B cell (primary cell): ENCODE measurements at regions not wholly inside any gene's neighbourhood (a gene's known extent, or its start where the extent isn't known, plus 50 kb on each side); places are given as distances from the start of the nearest gene placed in this dataset.

Experiments
- ATAC-seq: fragments of 200-7000 bp; cut with Tn5 transposase; one replicate; pipeline ENCODE4 v1.10.0; 2021; ENCODE audit warnings: low read depth, mild to moderate bottlenecking, moderate number of reproducible peaks, moderate library complexity
- CTCF ChIA-PET: fragments of 350-600 bp; sonication (Branson Sonifier 250); formaldehyde crosslinking; loops from one replicate; lab custom pipeline; 2021; ENCODE audit warnings: antibody characterized with exemption, inconsistent platforms; lab: Charles Lee
- POLR2A ChIA-PET: fragments of 350-600 bp; sonication (Branson Sonifier 250); formaldehyde crosslinking; loops from one replicate; lab custom pipeline; 2021; ENCODE audit warnings: antibody characterized with exemption; lab: Charles Lee
- DNase-seq: peaks from one replicate; pipeline ENCODE4 v3.0.0; 2013
- H2AFZ ChIP-seq: 2 replicates; pipeline ENCODE4 v1.6.1; 2012; ENCODE audit warnings: mild to moderate bottlenecking, low read depth, low read length; ENCODE audit not compliant: insufficient read depth, poor library complexity, severe bottlenecking
- H3K27ac ChIP-seq, 2 donors: 1 replicate in 1 of 2; 2 replicates in 1 of 2; pipeline ENCODE4 v1.5.1; 2012 to 2013; ENCODE audit warnings: low read length in 2 of 2, mild to moderate bottlenecking in 2 of 2, moderate library complexity in 1 of 2
- H3K27me3 ChIP-seq, 4 experiments: fragments of 200-600 bp in 1 of 4; sonication (generic) in 1 of 4; replicated peaks in 1 of 4; 1 replicate in 2 of 4; 2 replicates in 2 of 4; pipeline versions ENCODE4 v1.6.1 to v1.7.0; 2013 to 2016; ENCODE audit warnings: low read length in 3 of 4, mild to moderate bottlenecking in 2 of 4, mixed read lengths in 1 of 4, moderate library complexity in 1 of 4; ENCODE audit not compliant: insufficient read depth in 4 of 4, control insufficient read depth in 3 of 4; ENCODE audit errors: control extremely low read depth in 1 of 4
- H3K36me3 ChIP-seq, 2 experiments: replicated peaks in 1 of 2; 1 replicate in 1 of 2; 2 replicates in 1 of 2; pipeline versions ENCODE4 v1.6.1 to v1.7.1; 2013; ENCODE audit warnings: low read length in 1 of 2; ENCODE audit not compliant: insufficient read depth in 2 of 2, control insufficient read depth in 1 of 2; ENCODE audit errors: control extremely low read depth in 1 of 2, extremely low read depth in 1 of 2
- H3K4me1 ChIP-seq, 2 donors: fragments of 200-600 bp in 1 of 2; sonication (generic) in 1 of 2; 1 replicate in 1 of 2; 2 replicates in 1 of 2; pipeline versions ENCODE4 v1.5.1 to v1.6.1; 2013 to 2017; ENCODE audit warnings: low read length in 2 of 2; ENCODE audit not compliant: control insufficient read depth in 2 of 2, insufficient read depth in 2 of 2
- H3K4me2 ChIP-seq: replicated peaks from 2 replicates; pipeline ENCODE3; 2012; ENCODE audit warnings: mild to moderate bottlenecking, low read depth, low read length; ENCODE audit not compliant: poor library complexity, severe bottlenecking
- H3K4me3 ChIP-seq, 5 experiments: fragments of 200-600 bp in 1 of 5; sonication (generic) in 1 of 5; 1 replicate in 3 of 5; 2 replicates in 2 of 5; pipeline versions ENCODE4 v1.5.1 to v1.7.0; 2011 to 2016; ENCODE audit warnings: low read length in 4 of 5, mild to moderate bottlenecking in 4 of 5, low read depth in 2 of 5, control low read depth in 1 of 5, moderate library complexity in 1 of 5; ENCODE audit not compliant: insufficient read depth in 1 of 5; ENCODE audit errors: control extremely low read depth in 1 of 5, extremely low read depth in 1 of 5
- H3K79me2 ChIP-seq: fragments of 200-600 bp; sonication (generic); one replicate; pipeline ENCODE4 v1.6.0; 2016; ENCODE audit warnings: low read length; ENCODE audit not compliant: control insufficient read depth, insufficient read depth
- H3K9ac ChIP-seq: fragments of 200-600 bp; sonication (generic); 2 replicates; pipeline ENCODE4 v1.6.1; 2017; ENCODE audit warnings: mild to moderate bottlenecking, low read length, moderate library complexity
- H3K9me3 ChIP-seq, 3 donors: one replicate each; pipeline versions ENCODE4 v1.6.1 to v1.7.1; 2013; ENCODE audit warnings: low read length in 2 of 3; ENCODE audit not compliant: control insufficient read depth in 2 of 3, insufficient read depth in 1 of 3; ENCODE audit errors: control extremely low read depth in 1 of 3
- H4K20me1 ChIP-seq: 2 replicates; pipeline ENCODE4 v1.6.0; 2012; ENCODE audit warnings: mild to moderate bottlenecking, low read length; ENCODE audit not compliant: insufficient read depth, control insufficient read depth, poor library complexity, severe bottlenecking
- H3K27ac Mint-ChIP-seq: one replicate; pipeline ENCODE4 v1.8.0; 2021; ENCODE audit warnings: mixed read lengths
- H3K27me3 Mint-ChIP-seq: one replicate; pipeline ENCODE4 v1.8.0; 2021; ENCODE audit warnings: mixed read lengths
- H3K4me1 Mint-ChIP-seq: one replicate; pipeline ENCODE4 v1.8.0; 2021; ENCODE audit warnings: mixed read lengths
- H3K4me3 Mint-ChIP-seq: one replicate; pipeline ENCODE4 v1.8.0; 2021; ENCODE audit warnings: mixed read lengths
- H3K9me3 Mint-ChIP-seq: one replicate; pipeline ENCODE4 v1.8.0; 2022; ENCODE audit warnings: mixed read lengths; ENCODE audit not compliant: insufficient read depth
- EZH2 ChIP-seq: IDR thresholded peaks from 2 replicates; pipeline ENCODE4 v1.6.1; 2012; ENCODE audit warnings: borderline replicate concordance, low read depth, mild to moderate bottlenecking, moderate library complexity, low read length; ENCODE audit not compliant: insufficient read depth, poor library complexity, severe bottlenecking
- WGBS: methylation state at CpG from one replicate; pipeline ENCODE4 v1.1.5; 2013; ENCODE audit warnings: missing lambda C conversion rate; ENCODE audit not compliant: insufficient coverage; 5-methylcytosine and 5-hydroxymethylcytosine counted together
- intact Hi-C: fragments of 100-400 bp; cut with micrococcal nuclease; formaldehyde crosslinking; loops from one replicate; pipeline ENCODE4 v1.10.0; 2022
- TF ChIP-seq, protein P1 (sequence below): fragments of 200-600 bp; IDR thresholded peaks from one replicate; pipeline ENCODE4 v1.8.0; 2022; ENCODE audit warnings: antibody characterized with exemption, mild to moderate bottlenecking

DNA sequence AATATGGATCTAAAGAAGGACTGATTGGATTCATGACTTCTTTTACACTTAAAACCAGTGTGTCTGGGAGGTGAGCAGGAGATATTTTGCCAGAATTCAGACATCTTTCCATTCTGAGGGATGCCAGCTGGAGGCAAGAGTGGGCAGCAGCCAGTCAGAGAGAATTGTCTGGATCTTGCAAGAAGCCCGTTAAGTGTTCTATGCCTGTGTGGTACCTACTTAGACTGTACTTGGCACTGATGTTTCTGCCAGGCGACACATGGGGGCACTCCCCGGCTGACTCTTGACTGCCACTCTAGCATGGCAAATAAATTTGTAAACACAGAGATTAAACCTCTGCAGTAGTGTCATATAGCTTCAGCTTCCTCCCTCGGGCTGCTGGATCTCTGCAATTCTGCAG lies 247.7 kb downstream of the UTP18 start:
- CTCF ChIA-PET: no interaction called here
- H3K36me3 ChIP-seq: no peaks in the 10 kb centered on the region
- ATAC-seq: no peak
- no peak overlapping the region for H3K4me3 ChIP-seq
- H3K4me1 ChIP-seq: no peaks in the 10 kb centered on the region
- H3K27ac Mint-ChIP-seq: no peak overlapping the region
- H2AFZ ChIP-seq: no peak overlapping the region
- H3K9ac ChIP-seq: no peak overlapping the region
- TF ChIP-seq EZH2: no peak
- H3K79me2 ChIP-seq: no peaks in the 10 kb centered on the region
- WGBS: 94% methylated on average over 3 of the region's 4 CpGs
- H3K9me3 Mint-ChIP-seq: no peaks in the 10 kb centered on the region
- no peaks in the 10 kb centered on the region for H4K20me1 ChIP-seq
- H3K4me2 ChIP-seq: no peak overlapping the region
- no peak for DNase-seq
- H3K27ac ChIP-seq: no peak overlapping the region
- intact Hi-C loops: no loop called here
- no peaks in the 10 kb centered on the region for H3K4me1 Mint-ChIP-seq
- no peak overlapping the region for H3K4me3 Mint-ChIP-seq
- H3K9me3 ChIP-seq: no peaks in the 10 kb centered on the region
- H3K27me3 Mint-ChIP-seq: peaks cover 24% of the 10 kb centered on the region
- H3K27me3 ChIP-seq: peaks cover 0 to 8% (median 3%) of the 10 kb centered on the region in 4 experiments
- POLR2A ChIA-PET: no interaction called here

DNA sequence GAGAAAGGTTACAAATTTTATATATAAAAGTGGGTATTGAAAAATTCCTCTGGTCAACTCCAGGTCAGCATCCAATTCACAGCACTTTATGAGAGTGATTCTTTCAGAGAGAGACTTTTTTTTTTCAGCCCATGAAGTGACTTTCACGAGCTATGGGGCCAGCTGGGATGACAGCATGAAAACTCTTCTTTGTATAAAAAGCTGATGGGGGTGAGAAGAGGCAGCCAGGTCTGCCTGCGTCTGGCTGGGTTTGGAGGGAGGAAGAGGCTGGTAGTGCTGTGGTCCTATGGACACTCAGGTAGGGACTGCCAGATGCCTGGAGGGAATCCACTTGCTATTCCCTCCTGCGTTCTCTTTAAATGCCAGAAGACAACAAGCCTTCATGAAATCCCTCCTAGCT lies 250.6 kb downstream of the UTP18 start:
- no peak overlapping the region for H3K4me3 ChIP-seq
- H3K79me2 ChIP-seq: no peaks in the 10 kb centered on the region
- Mint-ChIP-seq H3K4me3 (no peak overlapping the region), H3K27me3 (peaks cover 20% of the 10 kb centered on the region), H3K27ac (no peak overlapping the region), H3K9me3 (no peaks in the 10 kb centered on the region), H3K4me1 (no peaks in the 10 kb centered on the region)
- no peaks in the 10 kb centered on the region for H3K9me3 ChIP-seq
- ChIA-PET CTCF (no interaction called here), POLR2A (no interaction called here)
- H3K4me1 ChIP-seq: no peaks in the 10 kb centered on the region
- H3K36me3 ChIP-seq: no peaks in the 10 kb centered on the region
- no peaks in the 10 kb centered on the region for H3K27me3 ChIP-seq
- no peak for ATAC-seq
- H3K27ac ChIP-seq: no peak overlapping the region
- intact Hi-C loops: no loop called here
- no peak for TF ChIP-seq EZH2
- TF ChIP-seq, protein P1, sequence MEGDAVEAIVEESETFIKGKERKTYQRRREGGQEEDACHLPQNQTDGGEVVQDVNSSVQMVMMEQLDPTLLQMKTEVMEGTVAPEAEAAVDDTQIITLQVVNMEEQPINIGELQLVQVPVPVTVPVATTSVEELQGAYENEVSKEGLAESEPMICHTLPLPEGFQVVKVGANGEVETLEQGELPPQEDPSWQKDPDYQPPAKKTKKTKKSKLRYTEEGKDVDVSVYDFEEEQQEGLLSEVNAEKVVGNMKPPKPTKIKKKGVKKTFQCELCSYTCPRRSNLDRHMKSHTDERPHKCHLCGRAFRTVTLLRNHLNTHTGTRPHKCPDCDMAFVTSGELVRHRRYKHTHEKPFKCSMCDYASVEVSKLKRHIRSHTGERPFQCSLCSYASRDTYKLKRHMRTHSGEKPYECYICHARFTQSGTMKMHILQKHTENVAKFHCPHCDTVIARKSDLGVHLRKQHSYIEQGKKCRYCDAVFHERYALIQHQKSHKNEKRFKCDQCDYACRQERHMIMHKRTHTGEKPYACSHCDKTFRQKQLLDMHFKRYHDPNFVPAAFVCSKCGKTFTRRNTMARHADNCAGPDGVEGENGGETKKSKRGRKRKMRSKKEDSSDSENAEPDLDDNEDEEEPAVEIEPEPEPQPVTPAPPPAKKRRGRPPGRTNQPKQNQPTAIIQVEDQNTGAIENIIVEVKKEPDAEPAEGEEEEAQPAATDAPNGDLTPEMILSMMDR: no peak
- H2AFZ ChIP-seq: no peak overlapping the region
- WGBS: 50% methylated on average over 1 of the region's 3 CpGs
- no peak overlapping the region for H3K9ac ChIP-seq
- DNase-seq: no peak
- H3K4me2 ChIP-seq: no peak overlapping the region
- H4K20me1 ChIP-seq: no peaks in the 10 kb centered on the region
